SK-N-SH treated with all-trans-retinoic acid at 6 μM for 48 hours (cell line): ENCODE measurements at regions not wholly inside any gene's neighbourhood (a gene's known extent, or its start where the extent isn't known, plus 50 kb on each side); places are given as distances from the start of the nearest gene placed in this dataset.
A peak's percentile ranks its signal among the peaks of the same experiment; 100 is the strongest.

Experiments
- ATAC-seq: fragments of 200-7000 bp; cut with Tn5 transposase; 3 replicates; pipeline ENCODE4 v1.9.1; 2020; ENCODE audit warnings: mild to moderate bottlenecking, moderate library complexity
- ARNTL ChIP-seq: fragments of 450-650 bp; formaldehyde crosslinking; IDR thresholded peaks from 2 replicates; pipeline ENCODE4 v1.5.0; 2020; ENCODE audit warnings: low read depth, mild to moderate bottlenecking, moderate library complexity, borderline replicate concordance
- BACH2 ChIP-seq: fragments of 250-450 bp; sonication (Bioruptor Pico); IDR thresholded peaks from 2 replicates; pipeline ENCODE4 v1.9.0; 2021; ENCODE audit warnings: mild to moderate bottlenecking, borderline replicate concordance
- CREB5 ChIP-seq: fragments of 250-450 bp; sonication (Bioruptor Pico); IDR thresholded peaks from 2 replicates; pipeline ENCODE4 v1.5.1; 2020; ENCODE audit warnings: low read depth, mild to moderate bottlenecking, moderate library complexity
- CSDC2 ChIP-seq: fragments of 250-450 bp; sonication (Bioruptor Pico); IDR thresholded peaks from 2 replicates; pipeline ENCODE4 v1.5.0; 2020; ENCODE audit warnings: mild to moderate bottlenecking, moderate library complexity
- CSRNP3 ChIP-seq: fragments of 250-450 bp; sonication (Bioruptor Pico); IDR thresholded peaks from 2 replicates; pipeline ENCODE4 v1.5.1; 2021; ENCODE audit warnings: mild to moderate bottlenecking, moderate library complexity
- ESRRG ChIP-seq: fragments of 250-450 bp; sonication (Bioruptor Pico); IDR thresholded peaks from 2 replicates; pipeline ENCODE4 v1.6.1; 2021; ENCODE audit warnings: mild to moderate bottlenecking
- GLIS3 ChIP-seq: fragments of 250-450 bp; sonication (Bioruptor Pico); IDR thresholded peaks from 2 replicates; pipeline ENCODE4 v1.5.0; 2020; ENCODE audit warnings: mild to moderate bottlenecking, moderate library complexity
- ISL1 ChIP-seq: fragments of 250-450 bp; sonication (Bioruptor Pico); IDR thresholded peaks from 2 replicates; pipeline ENCODE4 v2.1.2; 2022; ENCODE audit warnings: mild to moderate bottlenecking, moderate library complexity
- OSR1 ChIP-seq: fragments of 250-450 bp; sonication (Bioruptor Pico); IDR thresholded peaks from 2 replicates; pipeline ENCODE4 v1.8.0; 2022; ENCODE audit warnings: moderate library complexity, mild to moderate bottlenecking, inconsistent platforms
- PATZ1 ChIP-seq: fragments of 250-450 bp; sonication (Bioruptor Pico); IDR thresholded peaks from 2 replicates; pipeline ENCODE4 v1.8.0; 2020; ENCODE audit warnings: mild to moderate bottlenecking, moderate library complexity, borderline replicate concordance
- POU6F1 ChIP-seq: fragments of 250-450 bp; sonication (Bioruptor Pico); IDR thresholded peaks from 2 replicates; pipeline ENCODE4 v1.8.0; 2021; ENCODE audit warnings: low read depth, mild to moderate bottlenecking, moderate library complexity, borderline replicate concordance
- PPARA ChIP-seq: fragments of 250-450 bp; sonication (Bioruptor Pico); IDR thresholded peaks from 2 replicates; pipeline ENCODE4 v1.5.0; 2020; ENCODE audit warnings: mild to moderate bottlenecking, borderline replicate concordance
- RARB ChIP-seq: fragments of 250-450 bp; sonication (Bioruptor Pico); IDR thresholded peaks from 2 replicates; pipeline ENCODE4 v1.8.0; 2021; ENCODE audit warnings: mild to moderate bottlenecking, moderate library complexity
- SNAI2 ChIP-seq: fragments of 250-450 bp; sonication (Bioruptor Pico); IDR thresholded peaks from 2 replicates; pipeline ENCODE4 v1.5.0; 2020; ENCODE audit warnings: mild to moderate bottlenecking, moderate library complexity
- TOX ChIP-seq: fragments of 250-450 bp; sonication (Bioruptor Pico); IDR thresholded peaks from 2 replicates; pipeline ENCODE4 v1.8.0; 2021; ENCODE audit warnings: mild to moderate bottlenecking, moderate library complexity, borderline replicate concordance
- ZFP3 ChIP-seq: fragments of 250-450 bp; sonication (Bioruptor Pico); IDR thresholded peaks from 2 replicates; pipeline ENCODE4 v1.5.0; 2020; ENCODE audit warnings: mild to moderate bottlenecking, moderate library complexity
- ZFP30 ChIP-seq: fragments of 450-650 bp; formaldehyde crosslinking; IDR thresholded peaks from 2 replicates; pipeline ENCODE4 v1.5.0; 2022; ENCODE audit warnings: mild to moderate bottlenecking, moderate library complexity
- ZNF70 ChIP-seq: fragments of 450-650 bp; formaldehyde crosslinking; IDR thresholded peaks from 2 replicates; pipeline ENCODE4 v1.5.0; 2020; ENCODE audit warnings: mild to moderate bottlenecking, moderate library complexity
- ZNF8 ChIP-seq: fragments of 450-650 bp; formaldehyde crosslinking; IDR thresholded peaks from 2 replicates; pipeline ENCODE4 v1.5.0; 2020; ENCODE audit warnings: mild to moderate bottlenecking, moderate library complexity

- TF ChIP-seq ISL1 (CRISPR knock-in tag), result no peak
- TF ChIP-seq, all 23 proteins: peak for 0
Observed at GRCh38 chr1:200338451-200338850, 71.4 kb downstream of the ZNF281 start (continued).

GRCh38 chr1:200337831-200338230 lies 72.0 kb downstream of the ZNF281 start:
- no peak for TF ChIP-seq CSRNP3 (CRISPR knock-in tag)
- no peak for TF ChIP-seq BACH2 (CRISPR knock-in tag)
- TF ChIP-seq OSR1 (CRISPR knock-in tag), result no peak
- TF ChIP-seq PATZ1 (CRISPR knock-in tag), result no peak
- no peak for TF ChIP-seq ZNF70 (CRISPR knock-in tag)
- TF ChIP-seq ZNF8, result no peak
- TF ChIP-seq SNAI2, result no peak
- TF ChIP-seq CREB5 (CRISPR knock-in tag), result no peak
- TF ChIP-seq ESRRG, result no peak
- no peak for TF ChIP-seq ARNTL (CRISPR knock-in tag)
- ATAC-seq, result no peak

- TF ChIP-seq ZFP30 (CRISPR knock-in tag), result no peak
- no peak for ATAC-seq
Observed at GRCh38 chr1:200337410-200337809, 72.4 kb downstream of the ZNF281 start.

GRCh38 chr1:200336901-200337391 lies 72.9 kb downstream of the ZNF281 start:
- ATAC-seq, result peak; percentile 30
- TF ChIP-seq GLIS3 (no peak), OSR1 (CRISPR knock-in tag) (no peak), SNAI2 (no peak), CSDC2 (CRISPR knock-in tag) (no peak), BACH2 (CRISPR knock-in tag) (no peak)

GRCh38 chr1:200336101-200336845 lies 73.6 kb downstream of the ZNF281 start:
- TF ChIP-seq RARB (no peak), TOX (CRISPR knock-in tag) (peak; percentile 29; the same call in 1 of the 2 replicates), ZNF8 (no peak)
- ATAC-seq, result peak; percentile 78

- ATAC-seq, result no peak
- TF ChIP-seq OSR1 (CRISPR knock-in tag) (no peak), POU6F1 (no peak), ZNF70 (CRISPR knock-in tag) (no peak), ZNF8 (no peak), ESRRG (no peak), CSDC2 (CRISPR knock-in tag) (no peak), CSRNP3 (CRISPR knock-in tag) (no peak), ISL1 (CRISPR knock-in tag) (no peak), PATZ1 (CRISPR knock-in tag) (no peak), PPARA (CRISPR knock-in tag) (no peak), ARNTL (CRISPR knock-in tag) (no peak), ZFP3 (CRISPR knock-in tag) (no peak)
Observed at GRCh38 chr1:200334661-200335256, 75.1 kb downstream of the ZNF281 start.
